Calu3 (cell line): ENCODE measurements at regions not wholly inside any gene's neighbourhood (a gene's known extent, or its start where the extent isn't known, plus 50 kb on each side); places are given as distances from the start of the nearest gene placed in this dataset.

Experiments used
- BruUV-seq: library from RNA; stranded (reverse); fragments of 400-500 nt; replicated peaks from 2 replicates; lab custom pipeline; 2021; lab: Mats Ljungman, UMichigan
- CTCF ChIA-PET: fragments of 300-600 bp; sonication (Branson Sonifier 250); formaldehyde crosslinking; loops from one replicate; lab custom pipeline; 2022; ENCODE audit warnings: antibody characterized with exemption; lab: Charles Lee
- DNase-seq: peaks from one replicate; pipeline ENCODE4 v3.0.0; 2022
- H3K27ac Mint-ChIP-seq: one replicate; pipeline ENCODE4 v1.8.0; 2022; ENCODE audit warnings: mixed read lengths; ENCODE audit not compliant: unreplicated experiment
- H3K27me3 Mint-ChIP-seq: one replicate; pipeline ENCODE4 v1.8.0; 2022; ENCODE audit warnings: mixed read lengths; ENCODE audit not compliant: unreplicated experiment
- H3K36me3 Mint-ChIP-seq: one replicate; pipeline ENCODE4 v1.8.0; 2022; ENCODE audit warnings: mild to moderate bottlenecking, moderate library complexity, mixed read lengths; ENCODE audit not compliant: insufficient read depth, unreplicated experiment
- H3K4me1 Mint-ChIP-seq: one replicate; pipeline ENCODE4 v1.8.0; 2022; ENCODE audit warnings: mild to moderate bottlenecking, low read depth, mixed read lengths; ENCODE audit not compliant: unreplicated experiment
- H3K4me3 Mint-ChIP-seq: one replicate; pipeline ENCODE4 v1.8.0; 2022; ENCODE audit warnings: mild to moderate bottlenecking, low read depth, moderate library complexity, mixed read lengths; ENCODE audit not compliant: unreplicated experiment
- H3K9me3 Mint-ChIP-seq: one replicate; pipeline ENCODE4 v1.8.0; 2022; ENCODE audit warnings: low read depth, mixed read lengths; ENCODE audit not compliant: unreplicated experiment
- CTCF ChIP-seq: fragments of 200-600 bp; IDR thresholded peaks from one replicate; pipeline ENCODE4 v1.8.0; 2022; ENCODE audit warnings: antibody characterized with exemption; ENCODE audit not compliant: unreplicated experiment
- intact Hi-C: fragments of 100-400 bp; cut with micrococcal nuclease; formaldehyde crosslinking; loops from one replicate; pipeline ENCODE4 v1.10.0; 2022; ENCODE audit not compliant: unreplicated experiment

GRCh38 chr13:53439439-53440225, 411.0 kb downstream of the OLFM4 start:
- no peaks in the 10 kb centered on the region for H3K27me3 Mint-ChIP-seq
- no peak for DNase-seq
- BruUV-seq: no TSS peak
- CTCF ChIA-PET: no interaction called here
- H3K9me3 Mint-ChIP-seq: peaks cover 2% of the 10 kb centered on the region
- H3K4me3 Mint-ChIP-seq: no peak overlapping the region
- intact Hi-C loops: no loop called here
- H3K36me3 Mint-ChIP-seq: no peaks in the 10 kb centered on the region
- H3K4me1 Mint-ChIP-seq: no peaks in the 10 kb centered on the region
- no peak for TF ChIP-seq CTCF
- no peak overlapping the region for H3K27ac Mint-ChIP-seq

- H3K9me3 Mint-ChIP-seq: peaks cover 8% of the 10 kb centered on the region
- no peak for DNase-seq
- H3K36me3 Mint-ChIP-seq: no peaks in the 10 kb centered on the region
- no peak for TF ChIP-seq CTCF
- no peak overlapping the region for H3K27ac Mint-ChIP-seq
- BruUV-seq: no TSS peak
- no peaks in the 10 kb centered on the region for H3K27me3 Mint-ChIP-seq
- H3K4me3 Mint-ChIP-seq: no peak overlapping the region
- CTCF ChIA-PET: no interaction called here
- intact Hi-C loops: no loop called here
- no peaks in the 10 kb centered on the region for H3K4me1 Mint-ChIP-seq
These were observed 414.4 kb downstream of the OLFM4 start for GRCh38 chr13:53442979-53443378.

GRCh38 chr13:53445686-53446085, 417.1 kb downstream of the OLFM4 start:
- no peak for TF ChIP-seq CTCF
- Mint-ChIP-seq H3K27ac (no peak overlapping the region), H3K36me3 (no peaks in the 10 kb centered on the region), H3K4me3 (no peak overlapping the region), H3K27me3 (no peaks in the 10 kb centered on the region), H3K9me3 (peaks cover 19% of the 10 kb centered on the region), H3K4me1 (no peaks in the 10 kb centered on the region)
- CTCF ChIA-PET: no interaction called here
- DNase-seq: no peak
- intact Hi-C loops: no loop called here
- no TSS peak for BruUV-seq

GRCh38 chr13:53447456-53447855, 418.8 kb downstream of the OLFM4 start:
- Mint-ChIP-seq H3K27me3 (no peaks in the 10 kb centered on the region), H3K4me1 (no peaks in the 10 kb centered on the region), H3K27ac (no peak overlapping the region), H3K36me3 (no peaks in the 10 kb centered on the region), H3K4me3 (no peak overlapping the region), H3K9me3 (peaks cover 21% of the 10 kb centered on the region)
- CTCF ChIA-PET: no interaction called here
- TF ChIP-seq CTCF: no peak
- intact Hi-C loops: no loop called here
- no peak for DNase-seq
- BruUV-seq: no TSS peak
